ENCODE measurements at regions not wholly inside any gene's neighbourhood (a gene's known extent, or its start where the extent isn't known, plus 50 kb on each side); places are given as distances from the start of the nearest gene placed in this dataset.

- POLR2A ChIA-PET, result no interaction called here
- H4K20me1 ChIP-seq (replicated peaks; ENCODE audit: control insufficient read depth, extremely low read depth, insufficient read depth, low read length), result no peaks in the 10 kb centered on the region
- no peak overlapping the region for H3K4me3 ChIP-seq (replicated peaks in 1 of 3; ENCODE audit: insufficient read depth in 1 of 3, low read depth in 1 of 3, low read length in 3 of 3)
- no peaks in the 10 kb centered on the region for H3K79me2 ChIP-seq (ENCODE audit: control insufficient read depth, insufficient read depth, low read length)
- no peak for TF ChIP-seq POLR2AphosphoS5 (IDR thresholded peaks at IDR 0.05; ENCODE audit: insufficient read depth, low read depth, low read length)
- no peak for TF ChIP-seq FOS (IDR thresholded peaks at IDR 0.05; ENCODE audit: borderline replicate concordance, insufficient read depth, low read length)
- TF ChIP-seq POLR2A (IDR thresholded peaks at IDR 0.05; ENCODE audit: low read depth, low read length), result no peak
- TF ChIP-seq JUN (IDR thresholded peaks at IDR 0.05; ENCODE audit: borderline replicate concordance, insufficient read depth, insufficient read length, low read depth), result no peak
- no peak for TF ChIP-seq MAX (IDR thresholded peaks at IDR 0.05; ENCODE audit: insufficient read depth, insufficient read length)
- TF ChIP-seq GATA2 (IDR thresholded peaks at IDR 0.05; ENCODE audit: insufficient read depth, insufficient read length, low read depth, low read length), result no peak
- TF ChIP-seq CTCF (IDR thresholded peaks at IDR 0.05; ENCODE audit: extremely low read depth in 1 of 2, insufficient read depth in 1 of 2, low read depth in 1 of 2, low read length in 2 of 2), result no peak
- no peak for TF ChIP-seq EZH2 (IDR thresholded peaks at IDR 0.05; ENCODE audit: borderline replicate concordance, low read depth, low read length, severe bottlenecking)
- no peak for TF ChIP-seq MYC (IDR thresholded peaks at IDR 0.05; ENCODE audit: low read depth, low read length)
- intact Hi-C loops (cut with micrococcal nuclease), result no loop called here
- CTCF ChIA-PET, result interaction anchor here (0.7 to 5.0 kb wide), 4 partner anchors 8 to 460 kb away, joined by 3 to 56 read pairs (median 6); no protein-coding TSS in a partner anchor
- no peaks in the 10 kb centered on the region for H3K36me3 ChIP-seq (ENCODE audit: control insufficient read depth in 2 of 2, extremely low read depth in 1 of 2, insufficient read depth in 2 of 2, low read length in 2 of 2)
- H3K4me2 ChIP-seq (ENCODE audit: insufficient read depth, low read length), result no peak overlapping the region
- FAIRE-seq, result no peak
- no TSS peak for BruUV-seq (replicated peaks)
- H3K27ac ChIP-seq (ENCODE audit: insufficient read depth, low read depth, low read length), result no peak overlapping the region
- no peaks in the 10 kb centered on the region for H3K27me3 ChIP-seq (ENCODE audit: control insufficient read depth in 2 of 2, insufficient read depth in 2 of 2, low read length in 2 of 2)
- dilution Hi-C loops (cut with MboI; ENCODE audit: extremely low pct_ligation_motif_present, low sequenced_read_pairs), result no loop called here
- no peaks in the 10 kb centered on the region for H3K9me3 ChIP-seq (replicated peaks; ENCODE audit: control insufficient read depth, insufficient read depth, low read length)
- H2AFZ ChIP-seq (ENCODE audit: low read depth, low read length), result no peak overlapping the region
- no peaks in the 10 kb centered on the region for H3K9me1 ChIP-seq (replicated peaks; ENCODE audit: control insufficient read depth, extremely low read depth, insufficient read depth, low read length)
- no peak overlapping the region for H3K9ac ChIP-seq (replicated peaks; ENCODE audit: extremely low read depth, insufficient read depth, low read length)
- H3K4me1 ChIP-seq (ENCODE audit: control insufficient read depth, extremely low read depth, insufficient read depth, low read length), result peaks cover 28% of the 10 kb centered on the region
- no peak for DNase-seq (ENCODE audit: low read depth, low spot score)
Measured at GRCh38 chr2:64789466-64790320, 136.0 kb upstream of the SERTAD2 start.

Measured in endothelial cell of umbilical vein (primary cell).